ENCODE measurements at regions not wholly inside any gene's neighbourhood (a gene's known extent, or its start where the extent isn't known, plus 50 kb on each side); places are given as distances from the start of the nearest gene placed in this dataset.

- no peak overlapping the region for H3K4me3 ChIP-seq (ENCODE audit: low read depth, low read length)
- H3K27ac ChIP-seq, result no peak overlapping the region
- H3K27me3 ChIP-seq (ENCODE audit: insufficient read depth, low read depth, severe bottlenecking), result no peaks in the 10 kb centered on the region
- H3K36me3 ChIP-seq, result no peaks in the 10 kb centered on the region
- TF ChIP-seq CTCF (IDR thresholded peaks at IDR 0.05; ENCODE audit: low read depth, low read length), result no peak
- H3K9me3 ChIP-seq (ENCODE audit: severe bottlenecking), result no peaks in the 10 kb centered on the region
- DNase-seq, result no peak
Observed at GRCh38 chr6:155708100-155708499, 252.5 kb upstream of the NOX3 start.

GRCh38 chr6:155706806-155707205 is 251.2 kb upstream of the NOX3 start:
- H3K27me3 ChIP-seq (ENCODE audit: insufficient read depth, low read depth, severe bottlenecking), result no peaks in the 10 kb centered on the region
- no peaks in the 10 kb centered on the region for H3K36me3 ChIP-seq
- no peak overlapping the region for H3K27ac ChIP-seq
- TF ChIP-seq CTCF (IDR thresholded peaks at IDR 0.05; ENCODE audit: low read depth, low read length), result no peak
- DNase-seq, result no peak
- no peak overlapping the region for H3K4me3 ChIP-seq (ENCODE audit: low read depth, low read length)
- H3K9me3 ChIP-seq (ENCODE audit: severe bottlenecking), result no peaks in the 10 kb centered on the region

DNA sequence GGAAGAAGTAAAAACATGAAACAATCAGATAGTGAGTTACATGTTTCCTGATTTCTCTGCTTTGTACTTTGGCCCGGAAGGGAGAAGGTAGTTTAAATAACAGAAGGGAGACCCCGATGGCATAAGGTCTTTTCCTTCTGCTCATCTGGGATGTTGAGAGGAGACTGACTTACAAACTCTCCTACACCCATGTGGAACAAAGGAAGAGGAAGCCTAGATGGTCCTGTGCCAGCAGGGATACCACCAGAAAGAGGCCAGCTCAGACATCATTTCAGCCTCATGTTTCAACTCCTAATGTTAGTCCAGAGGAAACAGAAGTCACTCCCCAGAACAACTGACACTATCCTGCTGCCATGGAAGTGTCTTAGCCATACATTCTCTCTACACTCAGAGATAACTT is 250.7 kb upstream of the NOX3 start:
- Histone ChIP-seq H3K36me3 (no peaks in the 10 kb centered on the region), H3K4me3 (ENCODE audit: low read depth, low read length) (no peak overlapping the region)
- no peak for TF ChIP-seq CTCF (IDR thresholded peaks at IDR 0.05; ENCODE audit: low read depth, low read length)

GRCh38 chr6:155701342-155701741 is 245.7 kb upstream of the NOX3 start:
- TF ChIP-seq CTCF (IDR thresholded peaks at IDR 0.05; ENCODE audit: low read depth, low read length), result no peak
- DNase-seq, result no peak
- no peaks in the 10 kb centered on the region for H3K27me3 ChIP-seq (ENCODE audit: insufficient read depth, low read depth, severe bottlenecking)

More for the DNA sequence above, 250.7 kb upstream of the NOX3 start:
- H3K9me3 ChIP-seq (ENCODE audit: severe bottlenecking), result no peaks in the 10 kb centered on the region
- H3K27me3 ChIP-seq (ENCODE audit: insufficient read depth, low read depth, severe bottlenecking), result no peaks in the 10 kb centered on the region
- H3K27ac ChIP-seq, result no peak overlapping the region
- no peak for DNase-seq

GRCh38 chr6:155695495-155695894 is 239.9 kb upstream of the NOX3 start:
- Histone ChIP-seq H3K4me3 (ENCODE audit: low read depth, low read length) (no peak overlapping the region), H3K27ac (no peak overlapping the region), H3K36me3 (no peaks in the 10 kb centered on the region), H3K27me3 (ENCODE audit: insufficient read depth, low read depth, severe bottlenecking) (no peaks in the 10 kb centered on the region), H3K9me3 (ENCODE audit: severe bottlenecking) (no peaks in the 10 kb centered on the region)
- no peak for TF ChIP-seq CTCF (IDR thresholded peaks at IDR 0.05; ENCODE audit: low read depth, low read length)
- DNase-seq, result no peak

More at GRCh38 chr6:155701342-155701741, 245.7 kb upstream of the NOX3 start:
- Histone ChIP-seq H3K4me3 (ENCODE audit: low read depth, low read length) (no peak overlapping the region), H3K9me3 (ENCODE audit: severe bottlenecking) (no peaks in the 10 kb centered on the region), H3K27ac (no peak overlapping the region), H3K36me3 (no peaks in the 10 kb centered on the region)

DNA sequence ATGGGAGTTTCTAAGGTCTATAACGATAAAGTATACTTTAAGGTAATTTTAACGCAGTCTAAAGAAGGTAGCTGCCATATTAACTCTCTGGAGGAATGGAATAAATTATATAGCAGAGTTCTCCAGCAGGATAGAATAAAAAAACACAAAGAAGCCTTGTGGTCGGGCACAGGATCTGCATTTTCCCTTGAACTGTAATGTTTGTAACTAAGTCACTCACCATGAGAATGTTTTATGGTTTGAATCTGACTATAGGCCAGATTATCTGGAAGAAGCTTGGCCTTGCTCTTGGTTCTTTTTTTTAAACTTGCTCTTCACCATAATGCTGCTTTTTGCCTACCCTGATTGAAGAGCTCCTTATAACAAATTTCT is 238.8 kb upstream of the NOX3 start:
- Histone ChIP-seq H3K9me3 (ENCODE audit: severe bottlenecking) (no peaks in the 10 kb centered on the region), H3K4me3 (ENCODE audit: low read depth, low read length) (no peak overlapping the region), H3K27me3 (ENCODE audit: insufficient read depth, low read depth, severe bottlenecking) (no peaks in the 10 kb centered on the region), H3K36me3 (no peaks in the 10 kb centered on the region), H3K27ac (no peak overlapping the region)
- no peak for TF ChIP-seq CTCF (IDR thresholded peaks at IDR 0.05; ENCODE audit: low read depth, low read length)
- DNase-seq, result no peak

Data from WERI-Rb-1 (cell line).